ENCODE measurements at regions not wholly inside any gene's neighbourhood (a gene's known extent, or its start where the extent isn't known, plus 50 kb on each side); places are given as distances from the start of the nearest gene placed in this dataset.

- TF ChIP-seq HSF1 (IDR thresholded peaks at IDR 0.05; ENCODE audit: low read depth, low read length) (no peak), CREM (IDR thresholded peaks at IDR 0.05; ENCODE audit: low read depth) (no peak), TCF3 (IDR thresholded peaks at IDR 0.05; ENCODE audit: borderline replicate concordance, insufficient read depth, low read depth, low read length) (no peak), NBN (IDR thresholded peaks at IDR 0.05) (no peak), SRF (IDR thresholded peaks at IDR 0.05; ENCODE audit: low read depth in 2 of 2, low read length in 2 of 2) (no peak)
Observed at GRCh38 chr13:80548915-80549314, 208.0 kb upstream of the SPRY2 start (continued).

GRCh38 chr13:80547885-80548825, 207.2 kb upstream of the SPRY2 start:
- intact Hi-C loops (cut with micrococcal nuclease; ENCODE audit: unreplicated experiment), result no loop called here
- TF ChIP-seq PAX5 (IDR thresholded peaks at IDR 0.05; ENCODE audit: borderline replicate concordance, low read depth, low read length) (no peak), FOXM1 (IDR thresholded peaks at IDR 0.05; ENCODE audit: low read depth, low read length) (no peak), GATAD2B (conservative IDR thresholded peaks at IDR 0.05; ENCODE audit: low read depth) (no peak), SREBF1 (IDR thresholded peaks at IDR 0.05; ENCODE audit: low read length) (no peak), ELK1 (IDR thresholded peaks at IDR 0.05; ENCODE audit: low read depth, low read length) (no peak), SMAD1 (IDR thresholded peaks at IDR 0.05; ENCODE audit: low read depth, partially characterized antibody) (no peak), CHD4 (IDR thresholded peaks at IDR 0.05) (no peak), EGR1 (IDR thresholded peaks at IDR 0.05; ENCODE audit: borderline replicate concordance in 1 of 2, low read depth in 2 of 2, low read length in 2 of 2) (no peak), ZNF592 (IDR thresholded peaks at IDR 0.05) (no peak), BMI1 (IDR thresholded peaks at IDR 0.05; ENCODE audit: borderline replicate concordance) (no peak), RFX5 (IDR thresholded peaks at IDR 0.05; ENCODE audit: low read depth, low read length) (no peak)

More at GRCh38 chr13:80547885-80548825, 207.2 kb upstream of the SPRY2 start:
- H3K4me2 ChIP-seq (ENCODE audit: control insufficient read depth, insufficient read depth), result no peak overlapping the region
- no peaks in the 10 kb centered on the region for H3K9me3 ChIP-seq (replicated peaks; ENCODE audit: control insufficient read depth, insufficient read depth, low read length)
- ChIA-PET SMC1A (ENCODE audit: uncharacterized antibody, unreplicated experiment) (interaction anchor here (0.7 to 7.6 kb wide), 20 partner anchors 12 to 205 kb away, joined by 3 to 68 read pairs (median 4); no protein-coding TSS in a partner anchor), POLR2A (interaction anchor here (0.6 to 1.4 kb wide), 4 partner anchors 9 to 101 kb away, joined by 3 to 4 read pairs (median 3); no protein-coding TSS in a partner anchor), CTCF (interaction anchor here (0.6 to 1.1 kb wide), 6 partner anchors 13 to 376 kb away, joined by 3 to 4 read pairs (median 3); no protein-coding TSS in a partner anchor), RAD21 (ENCODE audit: unreplicated experiment) (interaction anchor here (0.6 to 1.9 kb wide), 7 partner anchors 15 to 200 kb away, joined by 3 to 8 read pairs (median 5); no protein-coding TSS in a partner anchor)
- WGBS (ENCODE audit: insufficient coverage, insufficient replicate concordance, low lambda C conversion rate, missing lambda C conversion rate), result 33% methylated on average over 7 of the region's 7 CpGs
- H3K36me3 ChIP-seq (ENCODE audit: control insufficient read depth in 2 of 2, insufficient read depth in 2 of 2, low read length in 1 of 2), result no peaks in the 10 kb centered on the region
- no peaks in the 10 kb centered on the region for H4K20me1 ChIP-seq (ENCODE audit: control insufficient read depth, insufficient read depth)
- no peak for DNase-seq (ENCODE audit: low read depth, low spot score)
- no peak overlapping the region for H3K27ac ChIP-seq (ENCODE audit: control insufficient read depth, insufficient read depth)
- H2AFZ ChIP-seq (ENCODE audit: control insufficient read depth, low read depth, low read length), result no peak overlapping the region
- no peaks in the 10 kb centered on the region for H3K4me1 ChIP-seq (ENCODE audit: control insufficient read depth, insufficient read depth, low read length)
- BruUV-seq (replicated peaks), result no TSS peak
- FAIRE-seq, result no peak
- ATAC-seq, result peak; percentile 32
- H3K79me2 ChIP-seq (ENCODE audit: control insufficient read depth, insufficient read depth, low read length), result no peaks in the 10 kb centered on the region
- H3K27me3 ChIP-seq (replicated peaks in 1 of 2; ENCODE audit: control insufficient read depth in 2 of 2, insufficient read depth in 2 of 2, low read length in 1 of 2), result no peaks in the 10 kb centered on the region
- in situ Hi-C loops (cut with MboI), result no loop called here
- H3K4me3 ChIP-seq, result no peak overlapping the region
- H3K9ac ChIP-seq (ENCODE audit: control insufficient read depth, insufficient read depth, low read length), result no peak overlapping the region

All from GM12878 (cell line).